NCI-H1930 (cell line): ENCODE measurements at regions not wholly inside any gene's neighbourhood (a gene's known extent, or its start where the extent isn't known, plus 50 kb on each side); places are given as distances from the start of the nearest gene placed in this dataset.

Experiments
- DNase-seq, 2 experiments: peaks; one replicate each; lab custom pipeline; 2025; lab: John Stamatoyannopoulos, UW

DNA sequence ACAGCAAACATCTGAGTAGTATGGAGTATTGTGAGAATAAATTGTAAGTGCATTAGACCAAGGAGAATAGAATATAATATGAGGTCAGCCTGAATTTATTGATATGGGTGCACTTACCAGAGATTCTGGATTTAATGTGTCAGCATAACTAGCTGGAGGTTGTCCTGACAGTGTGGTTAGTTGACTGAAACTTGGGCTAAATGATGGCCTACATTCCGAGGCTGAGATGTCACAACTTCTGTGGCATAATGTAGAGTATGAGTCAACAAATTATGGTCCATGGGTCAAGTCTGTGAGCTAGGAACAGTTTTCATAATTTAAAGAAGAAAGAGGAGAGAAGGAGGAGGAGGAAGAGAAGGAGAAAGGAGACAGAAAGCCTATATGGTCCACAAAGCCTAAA lies 127.6 kb downstream of the QPCT start:
- DNase-seq = no peak

DNA sequence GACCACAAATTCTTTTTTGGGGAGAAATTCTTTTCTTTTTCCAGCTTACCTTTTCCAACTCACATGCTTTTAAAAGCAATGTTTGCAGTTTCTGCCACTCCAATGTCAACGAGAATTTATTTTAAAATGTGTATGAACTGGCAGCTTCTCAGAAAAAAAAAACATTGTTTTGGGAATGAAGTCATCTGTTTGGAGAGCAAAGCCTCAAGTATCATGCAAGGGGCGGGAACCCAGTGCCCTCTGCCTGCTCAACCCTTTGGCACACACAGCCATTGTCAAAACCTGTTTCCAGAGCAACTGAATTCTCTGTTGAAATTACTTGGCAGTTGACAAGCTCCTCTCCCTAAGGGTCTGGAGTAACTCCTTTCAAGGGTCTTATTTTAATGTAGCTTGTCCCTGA lies 128.5 kb downstream of the QPCT start:
- no peak for DNase-seq

DNA sequence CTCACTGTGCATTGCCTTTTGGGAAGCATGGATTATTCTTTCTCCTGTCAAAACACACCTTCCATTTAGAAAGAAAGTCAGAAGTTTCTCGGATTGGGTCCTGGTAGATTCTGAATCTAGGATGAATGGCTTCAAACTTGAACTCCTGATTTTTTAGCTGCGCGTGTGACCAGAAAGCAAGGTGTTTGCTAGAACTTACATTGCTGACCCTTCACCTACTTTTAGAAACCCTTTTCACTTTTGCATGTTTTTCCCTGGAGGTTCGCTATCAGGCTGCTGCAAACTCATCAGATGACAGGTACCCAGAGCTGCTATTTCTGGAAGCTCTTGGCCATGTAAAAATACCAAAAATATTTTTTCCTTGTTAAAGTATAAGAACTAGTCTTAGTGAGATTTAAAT lies 132.0 kb downstream of the QPCT start:
- DNase-seq = no peak

DNA sequence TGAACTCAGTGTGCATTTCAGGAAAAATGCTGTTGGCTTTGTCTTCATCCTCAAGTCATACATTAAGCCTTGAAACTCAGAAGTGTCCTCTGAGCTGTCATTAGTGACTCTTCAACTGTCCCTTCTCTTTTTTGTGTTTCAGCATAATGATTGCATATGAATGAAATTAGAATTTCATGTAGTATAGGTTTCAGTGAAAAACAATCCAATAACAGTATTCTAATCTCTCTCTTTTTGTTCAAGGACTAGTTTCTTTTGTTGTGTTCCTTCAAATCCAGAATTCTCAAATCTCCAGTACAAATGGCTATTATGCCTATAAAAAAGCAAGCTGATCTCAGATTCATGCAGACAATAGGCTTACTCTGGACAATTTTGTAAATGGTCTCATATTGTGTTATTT lies 133.5 kb downstream of the QPCT start:
- DNase-seq = no peak

DNA sequence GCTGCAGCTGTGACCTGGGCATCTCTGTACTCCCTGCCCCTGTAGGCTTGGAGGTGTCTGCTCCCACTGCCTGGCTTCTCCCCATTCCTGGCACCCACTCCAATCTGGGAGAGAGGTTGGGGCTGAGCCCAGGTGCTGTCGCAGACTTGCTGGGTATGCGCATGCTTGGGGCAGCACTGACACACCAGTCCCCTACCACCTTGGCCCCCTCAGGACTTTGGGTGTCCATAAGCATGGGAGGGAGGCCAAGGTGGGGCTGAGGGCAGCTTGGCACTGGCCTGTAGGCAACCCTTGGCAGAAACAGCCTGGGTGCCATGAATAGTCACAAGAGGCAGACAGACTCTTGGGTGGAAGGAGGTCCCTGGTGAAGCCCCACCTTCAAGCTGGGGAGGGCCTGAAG lies 136.8 kb downstream of the QPCT start:
- DNase-seq = no peak

DNA sequence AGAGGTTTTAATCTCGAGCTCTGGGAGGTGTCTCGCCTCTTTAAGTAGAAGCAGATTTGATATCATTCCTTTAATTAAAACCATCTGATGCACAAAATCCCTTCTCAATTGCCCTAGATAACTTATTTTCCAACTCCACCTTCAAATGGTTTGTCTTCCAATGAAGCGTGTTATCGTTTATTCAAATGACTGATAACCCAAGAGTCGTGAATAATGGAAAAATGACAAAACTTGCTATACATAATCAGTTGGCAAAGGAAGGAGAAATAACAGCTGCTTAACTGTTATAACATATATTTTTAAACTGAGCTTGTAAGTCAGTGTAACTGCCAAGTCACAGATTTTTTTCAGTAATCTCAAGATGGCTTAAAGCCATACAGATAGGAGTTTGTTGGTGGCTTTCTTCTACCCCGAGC lies 144.6 kb downstream of the QPCT start:
- no peak for DNase-seq

DNA sequence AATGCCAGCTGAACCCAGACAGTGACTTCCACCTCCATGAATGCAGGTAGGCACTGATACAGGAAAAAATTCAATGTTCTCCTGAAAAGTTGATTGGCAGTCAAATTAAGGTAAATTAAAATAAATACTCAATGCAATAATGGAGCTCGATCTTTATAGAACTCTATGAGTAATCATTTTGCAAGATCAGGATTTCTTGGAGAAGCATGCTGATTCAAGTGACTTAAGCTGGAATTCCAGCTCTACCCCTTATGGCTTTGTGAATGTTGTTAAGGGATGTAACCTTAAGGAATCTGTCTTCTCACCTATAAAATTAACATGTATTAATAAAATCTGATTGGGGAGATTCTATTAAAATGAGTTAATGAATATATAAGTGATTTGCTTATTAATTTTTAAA lies 145.1 kb downstream of the QPCT start:
- DNase-seq = no peak

DNA sequence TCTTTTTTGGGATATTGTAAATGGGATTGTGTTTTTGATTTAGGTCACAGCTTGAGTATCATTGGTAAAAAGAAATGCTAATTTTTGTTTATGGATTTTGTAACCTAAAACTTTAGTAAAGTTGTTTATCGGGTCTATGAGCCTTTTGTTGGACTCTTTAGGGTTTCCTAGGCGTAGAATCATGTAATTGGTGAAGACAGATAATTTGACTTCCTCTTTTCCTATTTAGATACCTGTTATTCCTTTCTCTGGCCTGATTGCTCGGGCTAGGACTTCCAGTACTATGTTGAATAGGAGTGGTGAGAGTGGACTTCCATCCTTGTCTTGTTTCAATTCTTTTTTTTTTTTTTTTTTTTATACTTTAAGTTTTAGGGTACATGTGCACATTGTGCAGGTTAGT lies 149.0 kb downstream of the QPCT start:
- no peak for DNase-seq

DNA sequence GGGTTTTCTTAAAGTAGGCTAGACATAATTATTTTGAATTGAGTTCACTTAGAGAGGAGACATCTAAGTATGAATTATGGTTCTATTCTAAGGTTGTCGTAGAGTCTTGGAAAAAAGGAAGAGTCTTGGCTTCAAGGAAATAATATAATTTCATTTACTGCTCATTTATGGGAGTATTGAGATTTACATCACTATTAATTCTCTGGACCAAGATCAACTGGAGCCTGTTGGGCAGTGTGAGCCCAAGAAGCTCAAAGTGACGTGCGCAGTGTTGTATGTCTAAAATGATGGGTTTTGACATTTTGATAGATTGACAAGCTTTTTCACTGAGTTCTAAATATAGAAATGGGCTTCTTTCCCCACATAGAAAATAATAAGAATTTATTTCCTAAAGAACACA lies 154.7 kb downstream of the QPCT start:
- DNase-seq = no peak

DNA sequence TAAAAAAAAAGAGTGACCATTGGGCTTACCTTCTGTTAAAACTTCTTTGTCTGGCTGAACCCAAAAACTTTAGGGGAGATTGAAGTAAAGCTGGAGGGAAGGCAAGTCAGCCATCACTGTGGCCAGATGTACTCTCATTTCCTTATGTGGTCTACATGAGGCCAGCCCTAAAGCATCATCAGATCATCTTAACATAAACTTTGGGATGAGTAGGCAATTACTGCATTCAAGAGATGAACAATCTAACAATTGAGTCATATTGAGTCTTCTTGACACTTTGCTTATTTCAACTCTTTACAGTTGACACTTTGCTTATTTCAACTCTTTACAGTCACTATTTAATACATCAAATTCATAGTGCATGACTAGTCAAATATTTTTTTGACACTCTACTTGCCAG lies 155.6 kb downstream of the QPCT start:
- DNase-seq = no peak

DNA sequence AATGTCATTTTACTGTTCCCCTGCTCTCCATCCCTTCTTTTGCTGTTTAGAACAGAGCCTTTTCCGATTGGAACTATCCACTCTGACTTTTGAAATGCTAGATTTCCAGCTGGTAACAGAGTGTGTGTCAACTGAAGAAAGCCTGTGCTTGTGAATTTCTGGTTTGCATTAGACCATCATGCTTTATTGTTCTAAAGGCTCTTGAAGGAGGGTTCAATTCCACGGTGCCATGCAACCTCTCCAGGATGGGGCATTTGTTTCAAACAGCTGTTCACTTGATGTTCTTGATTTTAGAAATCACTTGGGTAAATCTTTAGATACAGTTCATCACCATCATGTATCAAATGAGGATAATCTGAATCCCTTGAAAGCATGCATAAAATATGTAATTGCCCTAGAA lies 156.7 kb downstream of the QPCT start:
- DNase-seq = no peak

DNA sequence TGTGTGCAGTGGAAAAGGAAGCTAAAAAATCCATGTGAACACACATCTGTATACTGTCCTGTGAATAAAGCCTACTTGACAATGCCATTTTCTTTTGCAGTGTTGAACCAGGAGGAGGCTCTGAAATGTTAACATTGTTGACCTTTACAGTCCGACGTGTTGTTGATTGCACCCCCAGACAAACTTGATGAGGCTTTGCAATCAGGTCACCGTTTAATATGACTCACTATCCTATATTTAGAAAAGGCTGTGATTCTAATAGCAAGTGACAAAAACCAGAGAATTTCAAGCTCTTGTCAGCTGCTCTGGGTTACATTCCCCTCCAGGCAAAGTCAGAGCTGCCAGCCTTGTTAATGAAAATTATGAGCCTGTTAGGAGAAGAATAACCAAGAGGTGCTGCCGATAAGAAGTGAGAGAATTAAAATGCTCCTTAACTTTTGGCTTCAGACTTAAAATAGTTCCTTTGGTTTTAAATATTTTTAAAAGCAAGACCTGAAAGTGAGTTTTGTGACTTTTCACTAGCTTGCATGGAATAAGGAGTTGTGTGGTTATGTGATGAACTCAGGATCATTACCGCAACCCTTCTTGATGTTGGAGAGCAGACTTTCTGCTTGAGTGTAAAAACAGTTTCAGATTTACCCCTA lies 162.1 kb downstream of the QPCT start:
- no peak for DNase-seq

DNA sequence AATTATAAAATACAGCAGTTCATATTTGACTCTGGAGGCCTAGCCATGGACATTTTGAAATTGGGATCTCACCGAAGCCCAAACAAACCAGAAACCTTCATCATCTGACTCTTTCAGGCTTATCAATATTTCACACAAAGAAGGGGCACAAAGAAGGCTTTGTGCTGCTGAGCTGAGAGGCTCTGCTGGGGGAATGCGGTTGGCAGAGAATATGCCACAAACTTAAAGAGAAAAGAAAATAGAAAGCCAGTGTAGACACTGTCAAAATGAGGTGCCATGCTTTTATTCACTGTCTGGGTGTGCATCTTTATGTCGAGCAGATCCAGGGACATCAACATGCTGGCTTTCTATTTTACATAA lies 162.6 kb downstream of the QPCT start:
- DNase-seq = no peak

DNA sequence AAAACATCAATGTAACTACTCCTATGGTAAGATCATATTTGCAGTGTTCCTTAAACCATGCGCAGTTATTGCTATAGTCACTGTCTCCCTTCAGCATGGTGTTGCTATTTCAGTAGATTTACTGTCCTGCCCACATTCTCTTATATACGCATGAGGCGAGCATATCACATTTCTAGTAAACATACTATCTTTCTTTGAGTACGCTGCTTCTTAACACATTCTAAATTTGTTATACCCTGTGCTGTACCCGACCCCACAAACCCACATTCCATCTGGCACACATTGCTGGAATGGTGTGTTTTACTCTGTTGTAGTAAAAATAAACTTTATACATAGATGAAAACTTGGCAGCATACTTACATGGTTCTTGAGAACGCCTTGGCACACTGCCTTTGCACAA lies 163.3 kb downstream of the QPCT start:
- no peak for DNase-seq

DNA sequence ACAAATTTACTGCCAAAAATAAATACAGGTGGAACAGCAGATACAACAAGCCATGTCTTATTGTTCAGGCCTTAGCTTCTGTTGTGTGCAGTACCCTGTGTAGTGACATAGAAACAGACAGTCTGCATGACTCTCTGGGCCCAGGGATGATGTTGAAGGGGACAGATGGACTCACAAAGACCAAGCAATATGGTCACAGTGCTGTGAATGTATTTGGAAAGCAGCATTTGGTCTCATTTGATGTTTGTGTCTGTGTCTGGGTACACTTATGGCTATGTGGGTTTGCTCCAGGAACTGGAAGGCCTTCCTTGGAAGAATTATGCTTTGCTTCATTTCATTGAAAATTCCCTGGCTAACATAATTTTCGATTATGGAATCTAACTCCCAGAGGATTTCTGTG lies 158.5 kb downstream of the CDC42EP3 start:
- no peak for DNase-seq

DNA sequence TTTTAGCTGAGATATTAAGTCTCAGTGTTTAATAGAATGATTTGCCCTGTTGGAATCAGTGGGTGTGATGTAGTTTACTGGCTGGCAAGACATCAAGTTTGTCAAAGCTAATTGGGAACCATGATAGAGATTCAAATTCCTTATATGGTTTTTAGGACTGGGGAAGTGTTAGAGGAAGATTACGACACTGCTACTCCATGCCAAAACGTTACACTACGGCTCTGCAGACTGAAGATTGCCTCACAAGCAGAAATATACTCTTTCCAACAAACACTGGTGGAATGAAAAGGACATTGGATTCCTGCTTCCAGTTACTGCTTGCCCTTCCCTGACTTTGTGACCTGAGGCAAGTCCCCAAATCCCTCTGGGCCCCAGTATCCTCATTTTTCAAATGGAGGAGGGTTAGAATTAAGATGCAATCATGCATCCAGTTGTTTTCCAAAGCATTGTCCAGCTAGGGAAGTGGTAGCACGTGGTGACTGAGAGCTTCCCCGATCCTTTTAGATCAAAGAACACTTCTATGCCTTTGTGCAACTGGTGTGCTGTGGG lies 147.6 kb downstream of the CDC42EP3 start:
- DNase-seq = no peak

DNA sequence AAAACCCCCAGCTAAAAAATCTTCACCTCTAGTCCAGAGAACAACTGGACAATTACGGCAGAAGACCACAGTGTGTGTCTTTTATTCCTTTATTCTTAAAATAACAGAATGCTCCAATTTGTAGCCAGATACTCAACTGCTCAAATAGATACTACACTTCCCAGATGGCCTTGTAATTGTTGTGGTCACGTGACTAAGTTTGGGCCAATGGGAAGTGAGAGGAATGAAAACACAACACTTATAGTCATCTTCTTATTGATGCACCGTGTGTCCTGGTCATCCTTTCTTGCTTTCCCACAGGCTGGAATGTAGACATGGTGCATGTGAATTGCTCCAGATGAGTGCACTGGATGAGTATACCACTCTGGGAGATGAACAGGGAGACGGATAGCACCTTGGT lies 145.1 kb downstream of the CDC42EP3 start:
- no peak for DNase-seq

DNA sequence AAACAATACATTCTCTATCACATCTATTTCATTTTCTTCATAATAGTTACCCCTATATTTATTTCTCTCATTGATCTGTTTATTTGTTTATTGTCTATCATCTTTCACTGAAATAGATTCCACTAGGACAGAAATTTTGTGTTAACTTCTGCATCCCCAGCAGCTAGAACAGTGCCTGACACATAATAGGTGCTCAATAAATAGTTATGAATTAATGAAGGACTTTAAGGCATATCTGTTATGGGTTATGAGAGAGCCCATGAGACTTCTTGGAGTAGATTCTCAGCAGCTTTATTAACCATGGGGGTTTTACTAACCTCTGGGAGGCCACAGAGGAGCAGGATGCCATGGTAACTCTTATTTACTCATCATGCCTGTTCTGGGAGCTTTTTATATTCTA lies 144.6 kb downstream of the CDC42EP3 start:
- no peak for DNase-seq

DNA sequence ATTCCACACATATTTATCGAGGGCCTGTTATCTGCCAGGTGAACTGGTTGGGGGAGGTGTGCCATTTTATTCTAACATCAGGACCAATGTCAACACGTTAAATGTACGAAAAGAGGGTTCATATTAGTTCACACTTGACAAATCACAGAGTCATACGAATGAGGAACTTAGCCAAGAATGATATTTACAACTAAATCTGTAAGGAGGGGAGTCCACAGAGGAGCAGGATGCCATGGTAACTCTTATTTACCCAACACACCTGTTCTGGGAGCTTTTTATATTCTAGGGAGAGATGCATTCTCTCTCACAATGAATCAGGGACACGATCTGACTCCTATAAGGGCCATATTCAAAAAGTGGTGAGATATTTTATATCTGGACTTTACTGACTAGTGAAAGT lies 144.1 kb downstream of the CDC42EP3 start:
- no peak for DNase-seq

DNA sequence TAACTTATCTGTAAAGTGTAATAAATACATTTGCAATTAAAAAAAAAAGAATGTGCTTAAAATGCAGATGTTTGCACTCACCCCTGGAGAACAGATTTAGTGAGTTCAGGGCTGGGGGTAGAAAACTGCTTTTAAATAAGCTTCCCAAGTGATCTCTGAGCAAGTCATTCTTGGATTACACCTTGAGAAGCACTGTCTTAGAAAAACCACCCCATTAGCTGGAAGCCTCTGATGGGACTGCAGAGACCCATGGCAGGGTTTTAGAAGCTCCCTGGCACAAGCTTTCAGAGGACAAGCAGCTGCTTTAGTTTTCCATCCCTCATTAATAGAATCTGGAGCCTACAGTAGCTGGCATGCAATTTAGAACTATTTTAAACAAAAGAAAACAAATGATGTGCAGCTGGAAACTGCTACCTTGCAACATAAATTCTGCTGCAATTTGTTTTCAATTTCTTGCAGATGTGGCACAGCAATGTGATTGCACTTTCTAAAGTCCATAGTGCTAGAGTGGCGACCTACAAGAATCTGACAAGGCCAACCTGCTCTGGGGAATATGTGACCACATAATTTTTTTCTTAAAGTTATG lies 141.5 kb downstream of the CDC42EP3 start:
- DNase-seq = no peak

DNA sequence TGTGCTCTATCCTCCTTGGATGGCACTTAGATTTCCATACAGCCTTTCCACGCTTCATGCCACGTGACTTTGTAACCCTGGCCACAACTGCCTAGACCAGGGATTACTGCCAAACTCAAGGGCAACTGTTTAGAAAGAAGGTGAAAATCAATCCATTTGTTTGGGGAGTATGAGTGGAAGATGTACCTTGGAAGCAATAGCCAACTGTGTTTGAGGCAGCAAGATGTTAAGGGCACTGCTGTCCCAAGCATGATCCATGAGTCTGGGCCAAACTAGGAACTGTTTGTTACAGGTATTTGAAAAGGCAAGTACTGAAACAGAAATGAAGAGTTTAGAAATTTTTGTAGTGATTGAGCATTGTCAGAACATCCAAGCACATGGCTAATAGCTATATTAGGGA lies 138.9 kb downstream of the CDC42EP3 start:
- DNase-seq = no peak

DNA sequence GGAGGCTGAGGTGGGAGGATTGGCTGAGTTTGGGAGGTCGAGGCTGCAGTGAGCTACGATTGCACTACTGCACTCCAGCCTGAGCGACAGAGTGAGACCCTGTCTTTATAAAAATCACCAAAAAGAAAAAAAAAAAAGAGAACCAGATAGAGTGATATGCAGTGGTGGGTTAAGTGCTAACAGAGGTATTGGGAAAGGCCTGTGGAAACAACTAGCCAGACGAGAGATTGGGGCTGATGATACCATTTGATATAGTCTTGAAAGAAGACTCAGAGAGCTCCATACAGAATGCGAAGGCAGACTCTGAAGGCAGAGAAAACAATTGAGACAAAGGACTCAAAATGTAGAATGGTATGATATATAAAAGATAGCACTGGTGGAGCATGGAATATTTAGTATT lies 134.1 kb downstream of the CDC42EP3 start:
- DNase-seq = no peak

DNA sequence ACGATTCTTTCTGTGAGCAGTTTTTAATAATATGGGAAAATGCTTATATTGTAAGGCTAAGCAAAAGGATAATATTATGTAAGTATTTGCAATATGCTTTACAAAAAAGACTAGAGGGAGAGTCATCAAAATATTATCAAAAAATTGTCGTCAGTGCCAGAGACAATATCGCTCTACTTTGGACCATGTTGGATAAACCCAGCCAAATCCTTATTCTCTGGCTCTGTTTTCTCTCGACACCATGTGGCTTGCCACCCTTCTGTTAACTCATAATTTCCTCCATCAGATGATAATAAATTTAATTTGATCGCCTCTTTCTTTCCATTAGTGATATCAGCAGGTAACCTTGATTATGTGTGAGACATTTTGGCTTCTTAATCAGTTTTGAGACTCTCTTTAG lies 129.9 kb downstream of the CDC42EP3 start:
- DNase-seq = no peak

DNA sequence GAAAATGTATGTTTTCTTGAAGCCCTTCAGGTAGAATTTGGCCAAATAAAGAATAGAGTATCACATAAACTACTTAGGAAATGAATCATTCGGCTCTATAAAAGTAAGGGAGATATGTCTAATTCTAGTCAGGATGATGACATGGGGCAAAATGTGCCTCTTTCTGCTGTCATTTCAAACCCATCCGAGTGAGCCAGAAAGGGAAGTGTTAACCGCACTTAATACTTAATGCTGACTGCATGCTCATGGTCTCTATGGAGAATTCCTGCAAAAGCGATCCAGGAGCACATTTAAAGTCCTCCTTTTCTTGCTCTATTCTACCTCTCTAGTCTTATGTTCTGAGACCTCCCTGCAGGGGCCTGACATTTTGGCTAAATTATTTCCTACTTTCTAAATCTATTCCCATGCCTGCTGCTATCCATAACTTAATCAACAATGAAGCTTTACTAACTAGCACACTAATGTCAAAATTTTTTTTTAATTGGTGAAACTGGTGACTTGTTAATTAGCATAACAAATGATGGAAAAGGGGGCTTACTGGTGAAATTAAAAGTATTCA lies 127.4 kb downstream of the CDC42EP3 start:
- DNase-seq = no peak
